WTC11 (cell line): ENCODE measurements at regions not wholly inside any gene's neighbourhood (a gene's known extent, or its start where the extent isn't known, plus 50 kb on each side); places are given as distances from the start of the nearest gene placed in this dataset.

ENCODE experiments used
- CREM ChIP-seq: sonication (generic); formaldehyde crosslinking; IDR thresholded peaks from 2 replicates; pipeline ENCODE4 v1.8.1; 2022; ENCODE audit warnings: mild to moderate bottlenecking, missing genetic modification reagents, moderate library complexity
- FOXJ3 ChIP-seq: sonication (generic); formaldehyde crosslinking; IDR thresholded peaks from 2 replicates; pipeline ENCODE4 v1.9.0; 2021; ENCODE audit warnings: missing genetic modification reagents, mild to moderate bottlenecking, borderline replicate concordance
- SMAD3 ChIP-seq: sonication (generic); formaldehyde crosslinking; IDR thresholded peaks from 2 replicates; pipeline ENCODE4 v1.8.0; 2022; ENCODE audit warnings: missing genetic modification reagents, mild to moderate bottlenecking, borderline replicate concordance
- SP1 ChIP-seq: sonication (generic); formaldehyde crosslinking; conservative IDR thresholded peaks from 2 replicates; pipeline ENCODE4 v1.8.1; 2022; ENCODE audit warnings: missing genetic modification reagents
- TF ChIP-seq, protein P1 (sequence below): sonication (generic); formaldehyde crosslinking; IDR thresholded peaks from 2 replicates; pipeline ENCODE4 v1.8.0; 2022; ENCODE audit warnings: mild to moderate bottlenecking, missing genetic modification reagents
- TF ChIP-seq, protein P2 (sequence below): fragments of 200-600 bp; IDR thresholded peaks from 2 replicates; pipeline ENCODE4 v1.8.0; 2022; ENCODE audit warnings: antibody characterized with exemption
- TF ChIP-seq, protein P3 (sequence below): sonication (generic); formaldehyde crosslinking; IDR thresholded peaks from 2 replicates; pipeline ENCODE4 v1.8.1; 2023; ENCODE audit warnings: mild to moderate bottlenecking, moderate library complexity, missing genetic modification reagents
- TF ChIP-seq, protein P4 (sequence below): sonication (generic); formaldehyde crosslinking; IDR thresholded peaks from 2 replicates; pipeline ENCODE4 v1.8.1; 2022; ENCODE audit warnings: mild to moderate bottlenecking, missing genetic modification reagents, moderate library complexity, borderline replicate concordance
- TF ChIP-seq, protein P5 (sequence below): sonication (generic); formaldehyde crosslinking; IDR thresholded peaks from 2 replicates; pipeline ENCODE4 v1.8.1; 2022; ENCODE audit warnings: mild to moderate bottlenecking, moderate library complexity, missing genetic modification reagents

DNA sequence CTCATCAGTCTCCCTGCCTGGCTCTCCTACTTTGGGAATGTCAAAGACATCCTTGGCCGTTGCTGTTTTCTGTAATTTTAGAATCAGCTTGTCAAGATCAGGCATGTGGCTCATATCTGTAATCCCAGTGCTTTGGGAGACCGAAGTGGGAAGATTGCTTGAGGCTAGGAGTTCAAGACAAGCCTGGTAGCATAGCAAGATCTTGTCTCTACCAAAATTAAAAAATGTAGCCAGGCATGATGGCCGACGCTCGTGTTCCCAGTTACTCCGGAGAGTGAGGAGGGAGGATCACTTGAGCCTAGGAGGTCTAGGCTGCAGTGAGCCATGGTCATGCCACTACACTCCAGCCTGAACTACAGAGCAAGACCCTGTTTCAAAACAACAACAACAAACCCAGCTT is 144.0 kb upstream of the ATP10A start:
- TF ChIP-seq, protein P1, sequence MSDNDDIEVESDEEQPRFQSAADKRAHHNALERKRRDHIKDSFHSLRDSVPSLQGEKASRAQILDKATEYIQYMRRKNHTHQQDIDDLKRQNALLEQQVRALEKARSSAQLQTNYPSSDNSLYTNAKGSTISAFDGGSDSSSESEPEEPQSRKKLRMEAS (CRISPR knock-in tag), result no peak
- TF ChIP-seq, protein P2, sequence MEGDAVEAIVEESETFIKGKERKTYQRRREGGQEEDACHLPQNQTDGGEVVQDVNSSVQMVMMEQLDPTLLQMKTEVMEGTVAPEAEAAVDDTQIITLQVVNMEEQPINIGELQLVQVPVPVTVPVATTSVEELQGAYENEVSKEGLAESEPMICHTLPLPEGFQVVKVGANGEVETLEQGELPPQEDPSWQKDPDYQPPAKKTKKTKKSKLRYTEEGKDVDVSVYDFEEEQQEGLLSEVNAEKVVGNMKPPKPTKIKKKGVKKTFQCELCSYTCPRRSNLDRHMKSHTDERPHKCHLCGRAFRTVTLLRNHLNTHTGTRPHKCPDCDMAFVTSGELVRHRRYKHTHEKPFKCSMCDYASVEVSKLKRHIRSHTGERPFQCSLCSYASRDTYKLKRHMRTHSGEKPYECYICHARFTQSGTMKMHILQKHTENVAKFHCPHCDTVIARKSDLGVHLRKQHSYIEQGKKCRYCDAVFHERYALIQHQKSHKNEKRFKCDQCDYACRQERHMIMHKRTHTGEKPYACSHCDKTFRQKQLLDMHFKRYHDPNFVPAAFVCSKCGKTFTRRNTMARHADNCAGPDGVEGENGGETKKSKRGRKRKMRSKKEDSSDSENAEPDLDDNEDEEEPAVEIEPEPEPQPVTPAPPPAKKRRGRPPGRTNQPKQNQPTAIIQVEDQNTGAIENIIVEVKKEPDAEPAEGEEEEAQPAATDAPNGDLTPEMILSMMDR, result no peak
- TF ChIP-seq SMAD3, result no peak
- TF ChIP-seq, protein P3, sequence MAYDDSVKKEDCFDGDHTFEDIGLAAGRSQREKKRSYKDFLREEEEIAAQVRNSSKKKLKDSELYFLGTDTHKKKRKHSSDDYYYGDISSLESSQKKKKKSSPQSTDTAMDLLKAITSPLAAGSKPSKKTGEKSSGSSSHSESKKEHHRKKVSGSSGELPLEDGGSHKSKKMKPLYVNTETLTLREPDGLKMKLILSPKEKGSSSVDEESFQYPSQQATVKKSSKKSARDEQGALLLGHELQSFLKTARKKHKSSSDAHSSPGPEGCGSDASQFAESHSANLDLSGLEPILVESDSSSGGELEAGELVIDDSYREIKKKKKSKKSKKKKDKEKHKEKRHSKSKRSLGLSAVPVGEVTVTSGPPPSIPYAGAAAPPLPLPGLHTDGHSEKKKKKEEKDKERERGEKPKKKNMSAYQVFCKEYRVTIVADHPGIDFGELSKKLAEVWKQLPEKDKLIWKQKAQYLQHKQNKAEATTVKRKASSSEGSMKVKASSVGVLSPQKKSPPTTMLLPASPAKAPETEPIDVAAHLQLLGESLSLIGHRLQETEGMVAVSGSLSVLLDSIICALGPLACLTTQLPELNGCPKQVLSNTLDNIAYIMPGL (CRISPR knock-in tag), result no peak
- TF ChIP-seq, protein P4, sequence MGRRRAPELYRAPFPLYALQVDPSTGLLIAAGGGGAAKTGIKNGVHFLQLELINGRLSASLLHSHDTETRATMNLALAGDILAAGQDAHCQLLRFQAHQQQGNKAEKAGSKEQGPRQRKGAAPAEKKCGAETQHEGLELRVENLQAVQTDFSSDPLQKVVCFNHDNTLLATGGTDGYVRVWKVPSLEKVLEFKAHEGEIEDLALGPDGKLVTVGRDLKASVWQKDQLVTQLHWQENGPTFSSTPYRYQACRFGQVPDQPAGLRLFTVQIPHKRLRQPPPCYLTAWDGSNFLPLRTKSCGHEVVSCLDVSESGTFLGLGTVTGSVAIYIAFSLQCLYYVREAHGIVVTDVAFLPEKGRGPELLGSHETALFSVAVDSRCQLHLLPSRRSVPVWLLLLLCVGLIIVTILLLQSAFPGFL, result no peak
- no peak for TF ChIP-seq CREM (CRISPR knock-in tag)
- no peak for TF ChIP-seq SP1 (CRISPR knock-in tag)
- TF ChIP-seq, protein P5, sequence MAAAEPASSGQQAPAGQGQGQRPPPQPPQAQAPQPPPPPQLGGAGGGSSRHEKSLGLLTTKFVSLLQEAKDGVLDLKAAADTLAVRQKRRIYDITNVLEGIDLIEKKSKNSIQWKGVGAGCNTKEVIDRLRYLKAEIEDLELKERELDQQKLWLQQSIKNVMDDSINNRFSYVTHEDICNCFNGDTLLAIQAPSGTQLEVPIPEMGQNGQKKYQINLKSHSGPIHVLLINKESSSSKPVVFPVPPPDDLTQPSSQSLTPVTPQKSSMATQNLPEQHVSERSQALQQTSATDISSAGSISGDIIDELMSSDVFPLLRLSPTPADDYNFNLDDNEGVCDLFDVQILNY, result no peak
- TF ChIP-seq FOXJ3 (CRISPR knock-in tag), result no peak
